ENCODE measurements at regions not wholly inside any gene's neighbourhood (a gene's known extent, or its start where the extent isn't known, plus 50 kb on each side); places are given as distances from the start of the nearest gene placed in this dataset.
"Not testable (repeated sequence)": the region's sequence is repeated elsewhere in the genome, so short reads cannot be mapped to it uniquely, and the experiment has no call there.

- FAIRE-seq (no peak), DNase-seq (ENCODE audit: extremely low spot score, insufficient read length, low read depth) (no peak)
Measured at GRCh38 chr14:40806471-40806870, 800.2 kb upstream of the LRFN5 start.

GRCh38 chr14:40796168-40796567, 810.5 kb upstream of the LRFN5 start:
- FAIRE-seq, result no peak
- DNase-seq (ENCODE audit: extremely low spot score, insufficient read length, low read depth), result no peak

GRCh38 chr14:40784860-40785259, 821.8 kb upstream of the LRFN5 start:
- no peak for DNase-seq (ENCODE audit: extremely low spot score, insufficient read length, low read depth)
- FAIRE-seq, result no peak

- DNase-seq (ENCODE audit: extremely low spot score, insufficient read length, low read depth) (no peak), FAIRE-seq (no peak)
Measured at GRCh38 chr14:40762685-40763084, 844.0 kb upstream of the LRFN5 start.

GRCh38 chr14:40762177-40762576, 844.5 kb upstream of the LRFN5 start:
- no peak for FAIRE-seq
- no peak for DNase-seq (ENCODE audit: extremely low spot score, insufficient read length, low read depth)

- FAIRE-seq, result no peak
- DNase-seq (ENCODE audit: extremely low spot score, insufficient read length, low read depth), result no peak
Measured at GRCh38 chr14:40760704-40761103, 846.0 kb upstream of the LRFN5 start.

- DNase-seq (ENCODE audit: extremely low spot score, insufficient read length, low read depth) (no peak), FAIRE-seq (no peak)
Measured at GRCh38 chr14:40758076-40758475, 848.6 kb upstream of the LRFN5 start.

- no peak for DNase-seq (ENCODE audit: extremely low spot score, insufficient read length, low read depth)
- no peak for FAIRE-seq
Measured at GRCh38 chr14:40757376-40757950, 849.2 kb upstream of the LRFN5 start.

GRCh38 chr14:40733206-40733605, 873.5 kb upstream of the LRFN5 start:
- DNase-seq (ENCODE audit: extremely low spot score, insufficient read length, low read depth), result no peak
- FAIRE-seq, result no peak

- FAIRE-seq (no peak), DNase-seq (ENCODE audit: extremely low spot score, insufficient read length, low read depth) (no peak)
Measured at GRCh38 chr14:40727107-40727506, 879.6 kb upstream of the LRFN5 start.

GRCh38 chr14:40713387-40713786, 893.3 kb upstream of the LRFN5 start:
- FAIRE-seq, result no peak
- no peak for DNase-seq (ENCODE audit: extremely low spot score, insufficient read length, low read depth)

GRCh38 chr14:40697231-40697630, 909.4 kb upstream of the LRFN5 start:
- DNase-seq (ENCODE audit: extremely low spot score, insufficient read length, low read depth) (no peak), FAIRE-seq (no peak)

GRCh38 chr14:40694023-40694422, 912.7 kb upstream of the LRFN5 start:
- DNase-seq (ENCODE audit: extremely low spot score, insufficient read length, low read depth) (no peak), FAIRE-seq (no peak)

- FAIRE-seq, result no peak
- DNase-seq (ENCODE audit: extremely low spot score, insufficient read length, low read depth), result no peak
Measured at GRCh38 chr14:40691066-40691465, 915.6 kb upstream of the LRFN5 start.

- FAIRE-seq (no peak), DNase-seq (ENCODE audit: extremely low spot score, insufficient read length, low read depth) (no peak)
Measured at GRCh38 chr14:40685764-40686163, 920.9 kb upstream of the LRFN5 start.

GRCh38 chr14:40684328-40684727, 922.3 kb upstream of the LRFN5 start:
- DNase-seq (ENCODE audit: extremely low spot score, insufficient read length, low read depth), result no peak
- no peak for FAIRE-seq

- FAIRE-seq, result no peak
- no peak for DNase-seq (ENCODE audit: extremely low spot score, insufficient read length, low read depth)
Measured at GRCh38 chr14:40682131-40682913, 924.4 kb upstream of the LRFN5 start.

- DNase-seq (ENCODE audit: extremely low spot score, insufficient read length, low read depth) (no peak), FAIRE-seq (no peak)
Measured at GRCh38 chr14:40679256-40679655, 927.4 kb upstream of the LRFN5 start.

- FAIRE-seq; DNase-seq (ENCODE audit: extremely low spot score, insufficient read length, low read depth): not testable (repeated sequence)
Measured at GRCh38 chr14:40677206-40677605, 929.5 kb upstream of the LRFN5 start.

GRCh38 chr14:40674502-40674901, 932.2 kb upstream of the LRFN5 start:
- DNase-seq (ENCODE audit: extremely low spot score, insufficient read length, low read depth) (no peak), FAIRE-seq (no peak)

GRCh38 chr14:40656311-40656710, 950.4 kb upstream of the LRFN5 start:
- DNase-seq (ENCODE audit: extremely low spot score, insufficient read length, low read depth), result no peak

More at GRCh38 chr14:40656311-40656710, 950.4 kb upstream of the LRFN5 start:
- no peak for FAIRE-seq
